Cardiac muscle cell (in vitro differentiated cells and primary cell): ENCODE measurements at regions not wholly inside any gene's neighbourhood (a gene's known extent, or its start where the extent isn't known, plus 50 kb on each side); places are given as distances from the start of the nearest gene placed in this dataset.

Experiments used
- DNase-seq, 2 donors: peaks; one replicate each; pipeline versions ENCODE4 v3.0.0 to v3.0.0-alpha.2; 2010 to 2017; ENCODE audit warnings: low read depth in 1 of 2, low spot score in 1 of 2
- H3K27ac ChIP-seq: fragments of 200-600 bp; sonication (generic); 2 replicates; pipeline ENCODE4 v1.5.1; 2016
- H3K27me3 ChIP-seq: fragments of 200-600 bp; sonication (generic); 2 replicates; pipeline ENCODE4 v1.6.0; 2016; ENCODE audit warnings: control low read depth
- H3K36me3 ChIP-seq: fragments of 200-600 bp; sonication (generic); 2 replicates; pipeline ENCODE4 v1.5.1; 2016; ENCODE audit warnings: control low read depth
- H3K4me1 ChIP-seq: fragments of 200-600 bp; sonication (generic); 2 replicates; pipeline ENCODE4 v1.8.1; 2017; ENCODE audit warnings: low read depth, mild to moderate bottlenecking, mixed run types
- H3K4me3 ChIP-seq: fragments of 200-600 bp; sonication (generic); 2 replicates; pipeline ENCODE4 v1.5.1; 2016; ENCODE audit warnings: mild to moderate bottlenecking
- H3K9me3 ChIP-seq: fragments of 200-600 bp; sonication (generic); 2 replicates; pipeline ENCODE4 v1.5.1; 2017; ENCODE audit warnings: low read depth, mild to moderate bottlenecking, control low read depth
- CTCF ChIP-seq: IDR thresholded peaks from 2 replicates; pipeline ENCODE4 v1.5.1; 2012; ENCODE audit warnings: low read depth, mild to moderate bottlenecking, low read length

DNA sequence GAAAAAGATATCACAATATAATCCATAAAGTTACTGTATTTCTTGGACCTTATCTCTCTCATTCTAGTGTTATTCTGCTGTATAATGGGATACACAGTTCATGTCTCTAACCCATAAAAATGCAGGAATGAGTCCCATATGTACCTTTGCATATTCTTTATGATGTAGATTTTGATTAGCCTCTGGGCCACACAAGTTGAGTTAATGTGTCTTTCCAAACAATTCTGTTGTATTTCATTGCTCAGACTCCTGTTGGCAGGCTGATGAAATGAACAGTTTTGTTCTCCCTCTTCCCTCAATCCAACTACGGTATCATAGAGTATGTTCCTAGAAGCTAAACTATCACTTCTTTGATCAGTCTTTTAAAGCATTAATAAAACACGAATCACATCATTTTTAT lies 113.2 kb upstream of the SATB2 start:
- Histone ChIP-seq H3K4me3 (no peak overlapping the region), H3K4me1 (no peaks in the 10 kb centered on the region), H3K9me3 (no peaks in the 10 kb centered on the region), H3K27ac (no peak overlapping the region), H3K27me3 (no peaks in the 10 kb centered on the region), H3K36me3 (no peaks in the 10 kb centered on the region)
- no peak for TF ChIP-seq CTCF
- DNase-seq, result no peak

DNA sequence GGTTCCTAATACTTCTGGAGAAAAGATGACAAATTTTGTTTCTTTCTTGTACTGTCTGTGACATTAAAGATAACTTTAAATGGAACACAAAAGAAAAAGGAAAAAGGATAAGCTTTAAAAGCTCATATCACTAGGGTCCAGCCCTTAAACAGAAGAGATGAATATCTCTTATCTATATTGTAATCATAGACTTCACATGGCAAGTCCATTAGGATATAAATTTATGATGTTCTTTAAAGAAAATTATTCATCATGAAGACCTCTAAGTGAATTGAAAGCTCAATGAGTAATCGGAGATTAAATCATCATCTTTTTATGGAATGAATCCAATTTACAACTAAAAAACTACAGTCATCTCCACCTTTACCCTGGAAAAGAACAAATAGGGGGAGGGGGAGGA lies 111.6 kb upstream of the SATB2 start:
- no peaks in the 10 kb centered on the region for H3K36me3 ChIP-seq
- no peak overlapping the region for H3K27ac ChIP-seq
- no peak for TF ChIP-seq CTCF
- DNase-seq, result no peak
- H3K9me3 ChIP-seq, result no peaks in the 10 kb centered on the region
- H3K4me1 ChIP-seq, result no peaks in the 10 kb centered on the region
- H3K4me3 ChIP-seq, result no peak overlapping the region
- H3K27me3 ChIP-seq, result no peaks in the 10 kb centered on the region

- Histone ChIP-seq H3K4me3 (no peak overlapping the region), H3K36me3 (no peaks in the 10 kb centered on the region), H3K4me1 (no peaks in the 10 kb centered on the region), H3K9me3 (no peaks in the 10 kb centered on the region), H3K27me3 (no peaks in the 10 kb centered on the region), H3K27ac (no peak overlapping the region)
- TF ChIP-seq CTCF, result no peak
- DNase-seq, result no peak
These were observed 100.4 kb upstream of the SATB2 start for GRCh38 chr2:199558156-199558555.

- H3K4me3 ChIP-seq, result no peak overlapping the region
- H3K9me3 ChIP-seq, result no peaks in the 10 kb centered on the region
- no peaks in the 10 kb centered on the region for H3K36me3 ChIP-seq
- H3K27ac ChIP-seq, result no peak overlapping the region
- no peak for DNase-seq
- H3K4me1 ChIP-seq, result no peaks in the 10 kb centered on the region
- TF ChIP-seq CTCF, result no peak
- no peaks in the 10 kb centered on the region for H3K27me3 ChIP-seq
These were observed 99.0 kb upstream of the SATB2 start for GRCh38 chr2:199556527-199557285.

GRCh38 chr2:199554026-199554425 lies 96.3 kb upstream of the SATB2 start:
- TF ChIP-seq CTCF, result no peak
- DNase-seq, result no peak
- H3K9me3 ChIP-seq, result no peaks in the 10 kb centered on the region

More at GRCh38 chr2:199554026-199554425, 96.3 kb upstream of the SATB2 start:
- Histone ChIP-seq H3K36me3 (no peaks in the 10 kb centered on the region), H3K4me1 (no peaks in the 10 kb centered on the region), H3K4me3 (no peak overlapping the region), H3K27me3 (no peaks in the 10 kb centered on the region), H3K27ac (no peak overlapping the region)
